Heart left ventricle (tissue), 16 donors: ENCODE measurements at regions not wholly inside any gene's neighbourhood (a gene's known extent, or its start where the extent isn't known, plus 50 kb on each side); places are given as distances from the start of the nearest gene placed in this dataset.
"Not testable (repeated sequence)": the region's sequence is repeated elsewhere in the genome, so short reads cannot be mapped to it uniquely, and the experiment has no call there.

Experiments used
- ATAC-seq, 4 donors: fragments of 200-7000 bp; cut with Tn5 transposase; one replicate each; pipeline ENCODE4 v1.9.1; 2020 to 2022; ENCODE audit warnings: moderate library complexity in 4 of 4, mild to moderate bottlenecking in 3 of 4, moderate number of reproducible peaks in 1 of 4
- DNase-seq, 5 donors: peaks; one replicate each; pipeline ENCODE4 v3.0.0-alpha.2; 2020
- H3K27ac ChIP-seq, 12 donors: fragments of 200-600 bp; sonication (generic) in 4 of 12; one replicate each; pipeline versions ENCODE4 v1.5.0 to v1.8.0; 2016 to 2022; ENCODE audit warnings: mild to moderate bottlenecking in 2 of 12
- H3K27me3 ChIP-seq, 9 donors: fragments of 200-600 bp; sonication (generic) in 2 of 9; one replicate each; pipeline versions ENCODE4 v1.5.1 to v1.8.0; 2016 to 2022; ENCODE audit warnings: mild to moderate bottlenecking in 3 of 9
- H3K36me3 ChIP-seq, 9 donors: fragments of 200-600 bp; sonication (generic) in 2 of 9; one replicate each; pipeline versions ENCODE4 v1.5.0 to v1.8.0; 2018 to 2022; ENCODE audit warnings: mild to moderate bottlenecking in 2 of 9
- H3K4me1 ChIP-seq, 12 donors: fragments of 200-600 bp; sonication (generic) in 4 of 12; one replicate each; pipeline versions ENCODE4 v1.5.0 to v1.8.0; 2016 to 2022; ENCODE audit warnings: mild to moderate bottlenecking in 3 of 12
- H3K4me3 ChIP-seq, 12 donors: fragments of 200-600 bp; sonication (generic) in 4 of 12; one replicate each; pipeline versions ENCODE4 v1.5.0 to v1.8.0; 2017 to 2022; ENCODE audit warnings: mild to moderate bottlenecking in 9 of 12, moderate library complexity in 4 of 12
- H3K9me3 ChIP-seq, 12 donors: fragments of 200-600 bp; sonication (generic) in 4 of 12; one replicate each; pipeline versions ENCODE4 v1.5.0 to v1.8.0; 2016 to 2022; ENCODE audit warnings: mild to moderate bottlenecking in 1 of 12
- POLR2A ChIP-seq, 2 donors: fragments of 450-650 bp; IDR thresholded peaks; one replicate each; pipeline ENCODE4 v1.6.1; 2017; ENCODE audit warnings: antibody characterized with exemption in 2 of 2, mild to moderate bottlenecking in 2 of 2, moderate library complexity in 2 of 2
- WGBS, 4 donors: extraction: QIAGEN DNeasy Blood & Tissue Kit in 2 of 4; methylation state at CpG; one replicate each; pipeline versions ENCODE4 v1.1.5 to v1.1.7; 2013 to 2018; 5-methylcytosine and 5-hydroxymethylcytosine counted together
- intact Hi-C, 10 donors: fragments of 100-400 bp; cut with DNase I; formaldehyde crosslinking; loops; one replicate each; pipeline versions ENCODE4 v1.11.1 to v1.14.2; 2022
- TF ChIP-seq, protein P1 (sequence below), 12 donors: fragments of 200-600 bp; sonication (generic) in 4 of 12; IDR thresholded peaks; one replicate each; pipeline versions ENCODE4 v1.5.0 to v1.8.0; 2018 to 2022; ENCODE audit warnings: antibody characterized with exemption in 12 of 12, mild to moderate bottlenecking in 5 of 12
- donor health status: ischemic (EF 13 %, LVEDD 7.1; RV severe dilation, severe dysfunction).
- donor health status: healthy with polysubstance abuse.
- donor health status: DM: no; HTN: yes; CAD: no.
- donor health status: DM: no; HTN: no; CAD: no.
- donor health status: ischemic (EF 25% LVEDD 6.9; RV normal size, moderate dysfunction).
- donor health status: ischemic (EF 25% LVEDD 5.7; RV mildly dilated, moderate dysfunction).
- donor health status: healthy.
- donor health status: DM: yes; HTN: yes; CAD: no.
- donor health status: ischemic (EF 35%, LVEDD 5.7; RV mildly dilated, moderate dysfunction).
- donor health status: nonischemic (EF 11% LVEDD 7.7; RV severe dilation, severe dysfunction).
- donor health status: DM: yes; HTN: yes; CAD: no.
- donor health status: PGD.
- donor health status: ischemic (EF 29% LVEDD 5.4; RV normal size, mild dysfunction).
- donor health status: nonischemic (EF 23%, LVEDD 6.1; RV moderate dilation, normal function).

DNA sequence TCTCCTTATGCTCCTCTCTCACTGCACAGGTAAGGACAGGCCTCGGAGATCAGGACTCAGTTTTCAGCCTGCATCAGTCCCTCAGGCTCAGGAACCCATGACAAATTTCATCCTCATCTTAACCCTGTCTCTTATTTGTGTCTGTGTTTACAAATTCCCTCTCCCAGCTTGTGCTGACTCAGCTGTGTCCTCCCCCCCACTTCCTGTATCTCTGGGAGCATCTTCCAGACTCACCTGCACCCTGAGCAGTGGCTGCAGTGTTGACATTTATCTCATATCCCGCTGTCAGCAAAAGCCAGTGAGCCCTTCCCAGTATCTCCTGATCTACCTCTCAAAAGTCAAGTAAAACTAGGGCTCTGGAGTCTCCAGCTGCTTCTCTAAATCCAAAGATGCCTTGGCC is 65.6 kb upstream of the VPREB1 start:
- intact Hi-C loops: no loop called here
- Histone ChIP-seq H3K9me3 (no peaks in the 10 kb centered on the region), H3K4me1 (no peaks in the 10 kb centered on the region), H3K4me3 (no peak overlapping the region), H3K36me3 (no peaks in the 10 kb centered on the region), H3K27ac (no peak overlapping the region), H3K27me3 (peaks cover 0 to 68% (median 13%) of the 10 kb centered on the region in 9 donors)
- 55 to 72% (median 61%) methylated on average over 2 of the region's 2 CpGs for WGBS, 4 donors
- no peak for DNase-seq
- ATAC-seq: no peak
- TF ChIP-seq, protein P1, sequence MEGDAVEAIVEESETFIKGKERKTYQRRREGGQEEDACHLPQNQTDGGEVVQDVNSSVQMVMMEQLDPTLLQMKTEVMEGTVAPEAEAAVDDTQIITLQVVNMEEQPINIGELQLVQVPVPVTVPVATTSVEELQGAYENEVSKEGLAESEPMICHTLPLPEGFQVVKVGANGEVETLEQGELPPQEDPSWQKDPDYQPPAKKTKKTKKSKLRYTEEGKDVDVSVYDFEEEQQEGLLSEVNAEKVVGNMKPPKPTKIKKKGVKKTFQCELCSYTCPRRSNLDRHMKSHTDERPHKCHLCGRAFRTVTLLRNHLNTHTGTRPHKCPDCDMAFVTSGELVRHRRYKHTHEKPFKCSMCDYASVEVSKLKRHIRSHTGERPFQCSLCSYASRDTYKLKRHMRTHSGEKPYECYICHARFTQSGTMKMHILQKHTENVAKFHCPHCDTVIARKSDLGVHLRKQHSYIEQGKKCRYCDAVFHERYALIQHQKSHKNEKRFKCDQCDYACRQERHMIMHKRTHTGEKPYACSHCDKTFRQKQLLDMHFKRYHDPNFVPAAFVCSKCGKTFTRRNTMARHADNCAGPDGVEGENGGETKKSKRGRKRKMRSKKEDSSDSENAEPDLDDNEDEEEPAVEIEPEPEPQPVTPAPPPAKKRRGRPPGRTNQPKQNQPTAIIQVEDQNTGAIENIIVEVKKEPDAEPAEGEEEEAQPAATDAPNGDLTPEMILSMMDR (IDR thresholded peaks at IDR 0.05): no peak
- no peak for TF ChIP-seq POLR2A (IDR thresholded peaks at IDR 0.05)

GRCh38 chr22:22178355-22178965 is 66.1 kb upstream of the VPREB1 start:
- Histone ChIP-seq H3K4me3 (no peak overlapping the region), H3K9me3 (no peaks in the 10 kb centered on the region), H3K27me3 (peaks cover 0 to 63% (median 8%) of the 10 kb centered on the region in 9 donors), H3K4me1 (no peaks in the 10 kb centered on the region), H3K27ac (no peak overlapping the region), H3K36me3 (no peaks in the 10 kb centered on the region)
- DNase-seq (no peak), ATAC-seq (no peak)
- TF ChIP-seq, protein P1 (IDR thresholded peaks at IDR 0.05): no peak
- 60 to 76% (median 66%) methylated on average over 2 of the region's 2 CpGs for WGBS, 4 donors
- intact Hi-C loops: no loop called here

DNA sequence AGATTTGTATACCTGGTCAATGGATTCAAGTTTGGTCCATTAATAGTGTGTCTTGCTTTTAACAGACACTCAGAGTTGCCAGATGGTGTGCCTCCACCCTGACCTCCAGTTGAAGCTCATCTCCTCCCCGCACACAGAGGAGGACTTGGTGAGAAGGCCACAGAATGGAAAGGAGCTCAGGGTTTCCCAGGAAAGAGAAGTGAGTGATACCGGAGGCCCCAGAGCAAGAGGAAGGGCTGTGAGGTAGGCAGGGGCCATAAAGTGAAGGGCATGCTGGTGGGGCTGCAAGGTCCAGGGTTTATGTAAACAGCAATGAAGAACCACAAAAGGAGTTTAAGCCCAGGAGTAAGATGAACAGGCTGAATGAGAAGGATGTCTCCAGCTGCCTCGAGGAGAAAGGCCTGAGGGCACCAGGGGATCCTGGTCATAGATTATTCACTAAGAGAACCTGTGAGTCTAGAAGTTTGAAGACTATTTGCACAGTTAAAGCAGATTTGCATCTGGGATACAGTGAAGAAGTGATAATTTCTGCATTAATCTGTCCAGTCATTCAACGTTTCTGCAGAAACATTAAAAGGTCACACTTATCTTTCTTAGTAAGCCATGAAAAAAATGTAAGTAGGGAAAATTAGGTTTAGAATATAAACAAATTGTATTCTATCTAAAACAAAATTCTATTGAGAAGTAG is 67.5 kb upstream of the VPREB1 start:
- TF ChIP-seq, protein P1 (IDR thresholded peaks at IDR 0.05): no peak
- TF ChIP-seq POLR2A (IDR thresholded peaks at IDR 0.05): no peak
- peaks cover 0 to 50% (median 7%) of the 10 kb centered on the region in 9 donors for H3K27me3 ChIP-seq
- no peaks in the 10 kb centered on the region for H3K9me3 ChIP-seq
- H3K4me3 ChIP-seq: no peak overlapping the region
- H3K4me1 ChIP-seq: no peaks in the 10 kb centered on the region
- DNase-seq (no peak), ATAC-seq (no peak)
- no peaks in the 10 kb centered on the region for H3K36me3 ChIP-seq
- H3K27ac ChIP-seq: no peak overlapping the region
- intact Hi-C loops: no loop called here
- WGBS, 4 donors: 69 to 76% (median 72%) methylated on average over 4 of the region's 4 CpGs

DNA sequence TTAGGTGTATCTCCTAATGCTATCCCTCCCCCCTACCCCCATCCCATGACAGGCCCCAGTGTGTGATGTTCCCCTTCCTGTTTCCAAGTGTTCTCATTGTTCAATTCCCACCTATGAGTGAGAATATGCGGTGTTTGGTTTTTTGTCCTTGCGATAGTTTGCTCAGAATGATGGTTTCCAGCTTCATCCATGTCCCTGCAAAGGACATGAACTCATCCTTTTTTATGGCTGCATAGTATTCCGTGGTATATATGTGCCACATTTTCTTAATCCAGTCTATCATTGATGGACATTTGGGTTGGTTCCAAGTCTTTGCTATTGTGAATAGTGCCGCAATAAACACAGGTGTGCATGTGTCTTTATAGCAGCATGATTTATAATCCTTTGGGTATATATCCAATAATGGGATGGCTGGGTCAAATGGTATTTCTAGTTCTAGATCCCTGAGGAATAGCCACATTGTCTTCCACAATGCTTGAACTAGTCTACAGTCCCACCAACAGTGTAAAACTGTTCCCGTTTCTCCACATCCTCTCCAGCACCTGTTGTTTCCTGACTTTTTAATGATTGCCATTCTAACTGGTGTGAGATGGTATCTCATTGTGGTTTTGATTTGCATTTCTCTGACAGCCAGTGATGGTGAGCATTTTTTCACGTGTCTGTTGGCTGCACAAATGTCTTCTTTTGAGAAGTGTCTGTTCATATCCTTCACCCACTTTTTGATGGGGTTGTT is 71.5 kb upstream of the VPREB1 start:
- H3K9me3 ChIP-seq, H3K27ac ChIP-seq, H3K4me1 ChIP-seq, H3K4me3 ChIP-seq, DNase-seq, H3K36me3 ChIP-seq, ATAC-seq, intact Hi-C loops: not testable (repeated sequence)
- H3K27me3 ChIP-seq: peaks cover 0 to 28% (median 5%) of the 10 kb centered on the region in 9 donors
- 43 to 66% (median 60%) methylated on average over 5 to 6 of the region's 6 CpGs for WGBS, 4 donors
